H9 (cell line): ENCODE measurements at regions not wholly inside any gene's neighbourhood (a gene's known extent, or its start where the extent isn't known, plus 50 kb on each side); places are given as distances from the start of the nearest gene placed in this dataset.

Experiments
- DNase-seq: peaks from one replicate; pipeline ENCODE4 v3.0.0-alpha.2; 2017
- H2AFZ ChIP-seq: one replicate; pipeline ENCODE4 v1.6.1; 2013; ENCODE audit warnings: mild to moderate bottlenecking, low read length, control low read depth, moderate library complexity
- H2AK5ac ChIP-seq: 2 replicates; pipeline ENCODE4 v1.6.1; 2013; ENCODE audit warnings: low read length, control low read depth, mixed read lengths; ENCODE audit not compliant: insufficient read length
- H2BK120ac ChIP-seq: one replicate; pipeline ENCODE4 v1.6.1; 2013; ENCODE audit warnings: low read depth, mild to moderate bottlenecking, low read length, control low read depth, inconsistent platforms; ENCODE audit not compliant: poor library complexity, severe bottlenecking
- H2BK12ac ChIP-seq: 2 replicates; pipeline ENCODE4 v1.6.1; 2013; ENCODE audit warnings: low read length, control low read depth, mixed read lengths, low read depth; ENCODE audit not compliant: insufficient read length
- H2BK15ac ChIP-seq: 2 replicates; pipeline ENCODE4 v1.6.1; 2013; ENCODE audit warnings: low read depth, low read length, control low read depth
- H2BK20ac ChIP-seq: one replicate; pipeline ENCODE4 v1.6.1; 2013; ENCODE audit warnings: low read depth, mild to moderate bottlenecking, low read length, control low read depth, inconsistent platforms; ENCODE audit not compliant: poor library complexity, severe bottlenecking
- H2BK5ac ChIP-seq: 2 replicates; pipeline ENCODE4 v1.6.1; 2013; ENCODE audit warnings: low read length, control low read depth, mixed read lengths; ENCODE audit not compliant: insufficient read length
- H3K14ac ChIP-seq: 2 replicates; pipeline ENCODE4 v1.6.1; 2013; ENCODE audit warnings: low read length, control low read depth; ENCODE audit not compliant: insufficient read depth
- H3K18ac ChIP-seq: 2 replicates; pipeline ENCODE4 v1.6.1; 2013; ENCODE audit warnings: low read depth, mild to moderate bottlenecking, mixed read lengths, low read length, control low read depth; ENCODE audit not compliant: insufficient read length
- H3K23ac ChIP-seq: 2 replicates; pipeline ENCODE4 v1.6.1; 2013; ENCODE audit warnings: low read length, control low read depth, mixed read lengths, low read depth; ENCODE audit not compliant: insufficient read length
- H3K23me2 ChIP-seq: 2 replicates; pipeline ENCODE4 v1.6.1; 2013; ENCODE audit warnings: low read depth, mild to moderate bottlenecking, mixed read lengths, low read length, control low read depth; ENCODE audit not compliant: insufficient read length, poor library complexity, severe bottlenecking
- H3K27ac ChIP-seq: 2 replicates; pipeline ENCODE4 v1.5.1; 2013; ENCODE audit warnings: low read length, control low read depth, mixed read lengths, low read depth; ENCODE audit not compliant: insufficient read length
- H3K27me3 ChIP-seq: 2 replicates; pipeline ENCODE4 v1.6.1; 2013; ENCODE audit warnings: low read length, control low read depth, inconsistent platforms; ENCODE audit not compliant: insufficient read depth
- H3K4ac ChIP-seq: 2 replicates; pipeline ENCODE4 v1.6.1; 2013; ENCODE audit warnings: low read depth, mild to moderate bottlenecking, control low read depth, inconsistent platforms, low read length, moderate library complexity
- H3K4me1 ChIP-seq: 2 replicates; pipeline ENCODE4 v1.6.1; 2013; ENCODE audit warnings: low read length, control low read depth, inconsistent platforms; ENCODE audit not compliant: insufficient read depth
- H3K4me2 ChIP-seq: 2 replicates; pipeline ENCODE4 v1.6.1; 2013; ENCODE audit warnings: low read length, control low read depth, mixed read lengths; ENCODE audit not compliant: insufficient read length, insufficient read depth
- H3K56ac ChIP-seq: 2 replicates; pipeline ENCODE4 v1.6.1; 2013; ENCODE audit warnings: low read depth, mild to moderate bottlenecking, mixed read lengths, low read length, control low read depth; ENCODE audit not compliant: insufficient read length
- H3K79me1 ChIP-seq: 2 replicates; pipeline ENCODE4 v1.6.1; 2013; ENCODE audit warnings: low read depth, mild to moderate bottlenecking, moderate library complexity, low read length, control low read depth, inconsistent platforms; ENCODE audit not compliant: insufficient read depth, poor library complexity, severe bottlenecking
- H3K79me2 ChIP-seq: 2 replicates; pipeline ENCODE4 v1.6.1; 2013; ENCODE audit warnings: low read length, control low read depth, inconsistent platforms; ENCODE audit not compliant: insufficient read depth
- H3K9ac ChIP-seq: 2 replicates; pipeline ENCODE4 v1.6.1; 2013; ENCODE audit warnings: low read length, control low read depth, mixed read lengths; ENCODE audit not compliant: insufficient read length; ENCODE audit errors: extremely low read depth
- H3K9me3 ChIP-seq: one replicate; pipeline ENCODE4 v1.6.1; 2013; ENCODE audit warnings: low read depth, low read length, inconsistent platforms; ENCODE audit not compliant: control insufficient read depth
- H3T11ph ChIP-seq: one replicate; pipeline ENCODE4 v1.6.1; 2013; ENCODE audit warnings: mild to moderate bottlenecking, low read length, control low read depth, inconsistent platforms
- H4K20me1 ChIP-seq: one replicate; pipeline ENCODE4 v1.6.1; 2013; ENCODE audit not compliant: control insufficient read depth, insufficient read length, insufficient read depth
- H4K5ac ChIP-seq: 2 replicates; pipeline ENCODE4 v1.6.1; 2013; ENCODE audit warnings: low read depth, mild to moderate bottlenecking, mixed read lengths, low read length, control low read depth; ENCODE audit not compliant: insufficient read length
- H4K8ac ChIP-seq: replicated peaks from 2 replicates; pipeline ENCODE4 v1.6.1; 2013; ENCODE audit warnings: low read length, control low read depth, mixed read lengths, low read depth; ENCODE audit not compliant: insufficient read length
- H4K91ac ChIP-seq: 2 replicates; pipeline ENCODE4 v1.6.1; 2013; ENCODE audit warnings: low read depth, mild to moderate bottlenecking, moderate library complexity, mixed read lengths, low read length, control low read depth; ENCODE audit not compliant: insufficient read length
- H3K27ac Mint-ChIP-seq, 3 experiments: 2 replicates in 2 of 3; 3 replicates in 1 of 3; pipeline ENCODE4 v1.8.0; 2020 to 2021; ENCODE audit warnings: mixed read lengths in 3 of 3, mild to moderate bottlenecking in 1 of 3, moderate library complexity in 1 of 3
- H3K27me3 Mint-ChIP-seq: 2 replicates; pipeline ENCODE4 v1.8.0; 2021; ENCODE audit warnings: low read depth, mild to moderate bottlenecking, moderate library complexity, mixed read lengths
- H3K36me3 Mint-ChIP-seq, 3 experiments: 2 replicates in 2 of 3; 3 replicates in 1 of 3; pipeline ENCODE4 v1.8.0; 2020 to 2021; ENCODE audit warnings: low read depth in 3 of 3, mixed read lengths in 3 of 3; ENCODE audit not compliant: insufficient read depth in 1 of 3
- H3K4me1 Mint-ChIP-seq, 2 experiments: 2 replicates each; pipeline ENCODE4 v1.8.0; 2020; ENCODE audit warnings: mixed read lengths in 2 of 2
- H3K4me3 Mint-ChIP-seq, 2 experiments: 2 replicates in 1 of 2; 3 replicates in 1 of 2; pipeline ENCODE4 v1.8.0; 2020 to 2021; ENCODE audit warnings: mild to moderate bottlenecking in 2 of 2, mixed read lengths in 2 of 2, moderate library complexity in 1 of 2
- H3K9me3 Mint-ChIP-seq, 2 experiments: 2 replicates in 1 of 2; 3 replicates in 1 of 2; pipeline ENCODE4 v1.8.0; 2020; ENCODE audit warnings: mild to moderate bottlenecking in 2 of 2, mixed read lengths in 2 of 2, moderate library complexity in 1 of 2
- WGBS: extraction: QIAGEN DNeasy Blood & Tissue Kit; methylation state at CpG from one replicate; pipeline ENCODE4 v1.1.7; 2013; ENCODE audit warnings: missing lambda C conversion rate, low lambda C conversion rate, mixed read lengths; ENCODE audit not compliant: insufficient read length; ENCODE audit errors: extremely low coverage; 5-methylcytosine and 5-hydroxymethylcytosine counted together
- TF ChIP-seq, protein P1 (sequence below): fragments of 200-600 bp; sonication (generic); conservative IDR thresholded peaks from 3 replicates; pipeline ENCODE4 v1.8.0; 2021; ENCODE audit warnings: antibody characterized with exemption, mild to moderate bottlenecking

GRCh38 chr4:111780965-111781364 is 364.3 kb upstream of the FAM241A start:
- no peak overlapping the region for H2BK5ac ChIP-seq
- H3K27me3 ChIP-seq, result no peaks in the 10 kb centered on the region
- H3K4me1 ChIP-seq, result no peaks in the 10 kb centered on the region; the same call in 1 of the 2 replicates
- no peak overlapping the region for H4K8ac ChIP-seq
- no peaks in the 10 kb centered on the region for H3K9me3 ChIP-seq
- H3K36me3 Mint-ChIP-seq, result no peaks in the 10 kb centered on the region
- no peak overlapping the region for H2BK20ac ChIP-seq
- no peaks in the 10 kb centered on the region for H3K27me3 Mint-ChIP-seq
- no peak overlapping the region for H3K4me3 Mint-ChIP-seq
- no peak overlapping the region for H2BK12ac ChIP-seq
- H3K4me2 ChIP-seq, result no peak overlapping the region
- H3K4me1 Mint-ChIP-seq, result peaks cover 0 to 6% of the 10 kb centered on the region in 2 experiments; a peak in 2 of 4 replicates
- no peak overlapping the region for H2BK15ac ChIP-seq
- no peak overlapping the region for H2BK120ac ChIP-seq
- H2AK5ac ChIP-seq, result no peak overlapping the region
- no CpG with 5 or more reads among the region's 2 CpGs for WGBS
- H3K23ac ChIP-seq, result no peak overlapping the region
- no peaks in the 10 kb centered on the region for H3K79me2 ChIP-seq
- H4K5ac ChIP-seq, result no peak overlapping the region
- no peak for DNase-seq
- H2AFZ ChIP-seq, result no peak overlapping the region
- no peaks in the 10 kb centered on the region for H3K9me3 Mint-ChIP-seq
- H3K23me2 ChIP-seq, result no peaks in the 10 kb centered on the region
- TF ChIP-seq, protein P1, sequence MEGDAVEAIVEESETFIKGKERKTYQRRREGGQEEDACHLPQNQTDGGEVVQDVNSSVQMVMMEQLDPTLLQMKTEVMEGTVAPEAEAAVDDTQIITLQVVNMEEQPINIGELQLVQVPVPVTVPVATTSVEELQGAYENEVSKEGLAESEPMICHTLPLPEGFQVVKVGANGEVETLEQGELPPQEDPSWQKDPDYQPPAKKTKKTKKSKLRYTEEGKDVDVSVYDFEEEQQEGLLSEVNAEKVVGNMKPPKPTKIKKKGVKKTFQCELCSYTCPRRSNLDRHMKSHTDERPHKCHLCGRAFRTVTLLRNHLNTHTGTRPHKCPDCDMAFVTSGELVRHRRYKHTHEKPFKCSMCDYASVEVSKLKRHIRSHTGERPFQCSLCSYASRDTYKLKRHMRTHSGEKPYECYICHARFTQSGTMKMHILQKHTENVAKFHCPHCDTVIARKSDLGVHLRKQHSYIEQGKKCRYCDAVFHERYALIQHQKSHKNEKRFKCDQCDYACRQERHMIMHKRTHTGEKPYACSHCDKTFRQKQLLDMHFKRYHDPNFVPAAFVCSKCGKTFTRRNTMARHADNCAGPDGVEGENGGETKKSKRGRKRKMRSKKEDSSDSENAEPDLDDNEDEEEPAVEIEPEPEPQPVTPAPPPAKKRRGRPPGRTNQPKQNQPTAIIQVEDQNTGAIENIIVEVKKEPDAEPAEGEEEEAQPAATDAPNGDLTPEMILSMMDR, result no peak
- H3K18ac ChIP-seq, result no peak overlapping the region
- no peaks in the 10 kb centered on the region for H4K20me1 ChIP-seq
- no peak overlapping the region for H3K27ac ChIP-seq
- no peak overlapping the region for H3K4ac ChIP-seq
- no peak overlapping the region for H3K56ac ChIP-seq
- H3K27ac Mint-ChIP-seq, result no peak overlapping the region
- H3K9ac ChIP-seq, result no peak overlapping the region
- no peaks in the 10 kb centered on the region for H3K79me1 ChIP-seq
- H4K91ac ChIP-seq, result no peak overlapping the region
- no peak overlapping the region for H3T11ph ChIP-seq
- no peak overlapping the region for H3K14ac ChIP-seq
